ENCODE measurements at regions not wholly inside any gene's neighbourhood (a gene's known extent, or its start where the extent isn't known, plus 50 kb on each side); places are given as distances from the start of the nearest gene placed in this dataset.

GRCh38 chr9:110033869-110034268, 174.1 kb downstream of the C9orf152 start:
- Mint-ChIP-seq H3K9me3 (no peaks in the 10 kb centered on the region), H3K27me3 (no peaks in the 10 kb centered on the region), H3K36me3 (ENCODE audit: low read depth) (no peaks in the 10 kb centered on the region), H3K4me3 (no peak overlapping the region), H3K4me1 (ENCODE audit: low read depth) (peaks cover 21% of the 10 kb centered on the region), H3K27ac (no peak overlapping the region)
- DNase-seq, result no peak

- no peaks in the 10 kb centered on the region for H3K27me3 Mint-ChIP-seq
- H3K36me3 Mint-ChIP-seq (ENCODE audit: low read depth), result no peaks in the 10 kb centered on the region
- H3K27ac Mint-ChIP-seq, result no peak overlapping the region
- no peak for DNase-seq
- peaks cover under 1% of the 10 kb centered on the region for H3K4me1 Mint-ChIP-seq (ENCODE audit: low read depth)
- no peak overlapping the region for H3K4me3 Mint-ChIP-seq
- no peaks in the 10 kb centered on the region for H3K9me3 Mint-ChIP-seq
These were observed 171.7 kb downstream of the C9orf152 start for GRCh38 chr9:110036286-110036685.

GRCh38 chr9:110040788-110041187, 167.2 kb downstream of the C9orf152 start:
- no peaks in the 10 kb centered on the region for H3K36me3 Mint-ChIP-seq (ENCODE audit: low read depth)

GRCh38 chr9:110041452-110041851, 166.5 kb downstream of the C9orf152 start:
- no peaks in the 10 kb centered on the region for H3K4me1 Mint-ChIP-seq (ENCODE audit: low read depth)
- no peaks in the 10 kb centered on the region for H3K9me3 Mint-ChIP-seq
- H3K27me3 Mint-ChIP-seq, result no peaks in the 10 kb centered on the region
- no peaks in the 10 kb centered on the region for H3K36me3 Mint-ChIP-seq (ENCODE audit: low read depth)
- DNase-seq, result no peak
- H3K27ac Mint-ChIP-seq, result no peak overlapping the region
- H3K4me3 Mint-ChIP-seq, result no peak overlapping the region

More at GRCh38 chr9:110040788-110041187, 167.2 kb downstream of the C9orf152 start:
- no peaks in the 10 kb centered on the region for H3K9me3 Mint-ChIP-seq
- no peak for DNase-seq
- H3K27ac Mint-ChIP-seq, result no peak overlapping the region
- H3K4me1 Mint-ChIP-seq (ENCODE audit: low read depth), result no peaks in the 10 kb centered on the region
- H3K27me3 Mint-ChIP-seq, result no peaks in the 10 kb centered on the region
- no peak overlapping the region for H3K4me3 Mint-ChIP-seq

GRCh38 chr9:110047232-110047954, 160.6 kb downstream of the C9orf152 start:
- Mint-ChIP-seq H3K4me3 (peak overlapping the region; percentile 91), H3K27me3 (peaks cover 42% of the 10 kb centered on the region), H3K4me1 (ENCODE audit: low read depth) (peaks cover 36% of the 10 kb centered on the region), H3K27ac (peak overlapping the region; percentile 76), H3K36me3 (ENCODE audit: low read depth) (peaks cover 18% of the 10 kb centered on the region), H3K9me3 (no peaks in the 10 kb centered on the region)
- no peak for DNase-seq

- peaks cover 42% of the 10 kb centered on the region for H3K27me3 Mint-ChIP-seq
- H3K27ac Mint-ChIP-seq, result peak overlapping the region; percentile 76
- H3K4me1 Mint-ChIP-seq (ENCODE audit: low read depth), result peaks cover 37% of the 10 kb centered on the region
- H3K4me3 Mint-ChIP-seq, result peak overlapping the region; percentile 91
- DNase-seq, result no peak
- no peaks in the 10 kb centered on the region for H3K9me3 Mint-ChIP-seq
- H3K36me3 Mint-ChIP-seq (ENCODE audit: low read depth), result peaks cover 18% of the 10 kb centered on the region
These were observed 160.0 kb downstream of the C9orf152 start for GRCh38 chr9:110047955-110048402.

GRCh38 chr9:110048403-110048975, 159.5 kb downstream of the C9orf152 start:
- Mint-ChIP-seq H3K27me3 (peaks cover 43% of the 10 kb centered on the region), H3K9me3 (no peaks in the 10 kb centered on the region), H3K36me3 (ENCODE audit: low read depth) (peaks cover 18% of the 10 kb centered on the region), H3K4me3 (peak overlapping the region; percentile 91), H3K27ac (peak overlapping the region; percentile 76), H3K4me1 (ENCODE audit: low read depth) (peaks cover 37% of the 10 kb centered on the region)
- DNase-seq, result peak; percentile 82

- peak overlapping the region; percentile 29 for H3K27ac Mint-ChIP-seq
- H3K36me3 Mint-ChIP-seq (ENCODE audit: low read depth), result peaks cover 21% of the 10 kb centered on the region
- H3K4me1 Mint-ChIP-seq (ENCODE audit: low read depth), result peaks cover 37% of the 10 kb centered on the region
These were observed 158.8 kb downstream of the C9orf152 start for GRCh38 chr9:110048976-110049698.

GRCh38 chr9:110049699-110050450, 158.1 kb downstream of the C9orf152 start:
- Mint-ChIP-seq H3K27me3 (peaks cover 47% of the 10 kb centered on the region), H3K36me3 (ENCODE audit: low read depth) (peaks cover 21% of the 10 kb centered on the region), H3K9me3 (no peaks in the 10 kb centered on the region), H3K4me3 (peak overlapping the region; percentile 91), H3K27ac (peak overlapping the region; percentile 29), H3K4me1 (ENCODE audit: low read depth) (peaks cover 37% of the 10 kb centered on the region)
- peak; percentile 51 for DNase-seq

More at GRCh38 chr9:110048976-110049698, 158.8 kb downstream of the C9orf152 start:
- peaks cover 47% of the 10 kb centered on the region for H3K27me3 Mint-ChIP-seq
- peak overlapping the region; percentile 91 for H3K4me3 Mint-ChIP-seq
- no peaks in the 10 kb centered on the region for H3K9me3 Mint-ChIP-seq
- DNase-seq, result peak; percentile 52

GRCh38 chr9:110050925-110051355, 157.0 kb downstream of the C9orf152 start:
- H3K27me3 Mint-ChIP-seq, result peaks cover 47% of the 10 kb centered on the region
- H3K9me3 Mint-ChIP-seq, result no peaks in the 10 kb centered on the region
- H3K4me1 Mint-ChIP-seq (ENCODE audit: low read depth), result peaks cover 37% of the 10 kb centered on the region
- DNase-seq, result no peak
- H3K36me3 Mint-ChIP-seq (ENCODE audit: low read depth), result peaks cover 21% of the 10 kb centered on the region
- peak overlapping the region; percentile 91 for H3K4me3 Mint-ChIP-seq
- H3K27ac Mint-ChIP-seq, result peak overlapping the region; percentile 76

GRCh38 chr9:110056062-110056461, 151.9 kb downstream of the C9orf152 start:
- Mint-ChIP-seq H3K4me1 (ENCODE audit: low read depth) (peaks cover 18% of the 10 kb centered on the region), H3K27ac (no peak overlapping the region)
- DNase-seq, result no peak

GRCh38 chr9:110058304-110058953, 149.5 kb downstream of the C9orf152 start:
- Mint-ChIP-seq H3K27me3 (peaks cover 8% of the 10 kb centered on the region), H3K4me3 (no peak overlapping the region), H3K4me1 (ENCODE audit: low read depth) (peaks cover 7% of the 10 kb centered on the region), H3K36me3 (ENCODE audit: low read depth) (peaks cover 3% of the 10 kb centered on the region), H3K27ac (no peak overlapping the region), H3K9me3 (no peaks in the 10 kb centered on the region)
- peak; percentile 64 for DNase-seq

More at GRCh38 chr9:110056062-110056461, 151.9 kb downstream of the C9orf152 start:
- Mint-ChIP-seq H3K36me3 (ENCODE audit: low read depth) (peaks cover 10% of the 10 kb centered on the region), H3K4me3 (no peak overlapping the region), H3K27me3 (peaks cover 12% of the 10 kb centered on the region), H3K9me3 (no peaks in the 10 kb centered on the region)

- peaks cover 7% of the 10 kb centered on the region for H3K4me1 Mint-ChIP-seq (ENCODE audit: low read depth)
- H3K36me3 Mint-ChIP-seq (ENCODE audit: low read depth), result no peaks in the 10 kb centered on the region
- H3K4me3 Mint-ChIP-seq, result no peak overlapping the region
- H3K27ac Mint-ChIP-seq, result no peak overlapping the region
- DNase-seq, result no peak
- H3K9me3 Mint-ChIP-seq, result no peaks in the 10 kb centered on the region
- H3K27me3 Mint-ChIP-seq, result peaks cover 3% of the 10 kb centered on the region
These were observed 148.5 kb downstream of the C9orf152 start for GRCh38 chr9:110059461-110059860.

GRCh38 chr9:110064803-110065202, 143.2 kb downstream of the C9orf152 start:
- Mint-ChIP-seq H3K27ac (no peak overlapping the region), H3K27me3 (no peaks in the 10 kb centered on the region), H3K36me3 (ENCODE audit: low read depth) (no peaks in the 10 kb centered on the region), H3K4me3 (no peak overlapping the region), H3K4me1 (ENCODE audit: low read depth) (peaks cover 5% of the 10 kb centered on the region), H3K9me3 (no peaks in the 10 kb centered on the region)
- DNase-seq, result no peak

All from activated T-cell treated with anti-CD3 and anti-CD28 coated beads, Interleukin-2, amount 50 U/mL, for 24 hours (primary cell).